HG02852 (cell line): ENCODE measurements at regions not wholly inside any gene's neighbourhood (a gene's known extent, or its start where the extent isn't known, plus 50 kb on each side); places are given as distances from the start of the nearest gene placed in this dataset.
"Not testable (repeated sequence)": the region's sequence is repeated elsewhere in the genome, so short reads cannot be mapped to it uniquely, and the experiment has no call there.

ENCODE experiments used
- ATAC-seq: cut with Tn5 transposase; IDR thresholded peaks from one replicate; pipeline ENCODE4 v1.9.1; 2021; ENCODE audit warnings: mild to moderate bottlenecking, moderate library complexity; ENCODE audit not compliant: unreplicated experiment

- not testable (repeated sequence) for ATAC-seq
These were observed 61.0 kb downstream of the SPDYE17 start for GRCh38 chr7:76971201-76971600.

GRCh38 chr7:76969892-76970291, 62.3 kb downstream of the SPDYE17 start:
- not testable (repeated sequence) for ATAC-seq

- ATAC-seq = not testable (repeated sequence)
These were observed 66.2 kb downstream of the SPDYE17 start for GRCh38 chr7:76965731-76966548.

- ATAC-seq = not testable (repeated sequence)
These were observed 68.1 kb downstream of the SPDYE17 start for GRCh38 chr7:76964050-76964449.

- ATAC-seq = not testable (repeated sequence)
These were observed 69.1 kb downstream of the SPDYE17 start for GRCh38 chr7:76963061-76963460.

- ATAC-seq = peak; percentile 3
These were observed 71.7 kb downstream of the SPDYE17 start for GRCh38 chr7:76960400-76960986.

GRCh38 chr7:76959573-76960399, 72.4 kb downstream of the SPDYE17 start:
- peak; percentile 97 for ATAC-seq

- ATAC-seq = not testable (repeated sequence)
These were observed 75.6 kb downstream of the SPDYE17 start for GRCh38 chr7:76956531-76956930.

- ATAC-seq = not testable (repeated sequence)
These were observed 77.0 kb downstream of the SPDYE17 start for GRCh38 chr7:76955124-76955523.

- ATAC-seq = peak; percentile 69
These were observed 87.6 kb downstream of the SPDYE17 start for GRCh38 chr7:76944603-76945002.

GRCh38 chr7:76941809-76942765, 90.1 kb downstream of the SPDYE17 start:
- ATAC-seq = peak; percentile 55

- not testable (repeated sequence) for ATAC-seq
These were observed 94.4 kb downstream of the SPDYE17 start for GRCh38 chr7:76937781-76938180.

- ATAC-seq = not testable (repeated sequence)
These were observed 94.8 kb downstream of the SPDYE17 start for GRCh38 chr7:76937330-76937729.

- ATAC-seq = peak; percentile 61
These were observed 95.8 kb downstream of the SPDYE17 start for GRCh38 chr7:76936346-76936745.

GRCh38 chr7:76934711-76935110, 97.5 kb downstream of the SPDYE17 start:
- ATAC-seq = not testable (repeated sequence)

- ATAC-seq = peak; percentile 68
These were observed 99.2 kb downstream of the SPDYE17 start for GRCh38 chr7:76932957-76933356.

GRCh38 chr7:76931441-76931840, 100.7 kb downstream of the SPDYE17 start:
- not testable (repeated sequence) for ATAC-seq

- ATAC-seq = not testable (repeated sequence)
These were observed 101.7 kb downstream of the SPDYE17 start for GRCh38 chr7:76930416-76930815.

GRCh38 chr7:76928751-76929150, 103.4 kb downstream of the SPDYE17 start:
- ATAC-seq = not testable (repeated sequence)

- peak; percentile 51 for ATAC-seq
These were observed 104.3 kb downstream of the SPDYE17 start for GRCh38 chr7:76927741-76928393.
